ENCODE measurements at regions not wholly inside any gene's neighbourhood (a gene's known extent, or its start where the extent isn't known, plus 50 kb on each side); places are given as distances from the start of the nearest gene placed in this dataset.

- POLR2A ChIA-PET, result no interaction called here
- Histone ChIP-seq H3K27ac (ENCODE audit: extremely low read depth, low read depth, low read length) (no peak overlapping the region), H3K4me1 (ENCODE audit: control insufficient read depth, insufficient read depth, low read length) (no peaks in the 10 kb centered on the region), H3K36me3 (ENCODE audit: control insufficient read depth in 2 of 2, insufficient read depth in 1 of 2, low read length in 2 of 2) (no peaks in the 10 kb centered on the region), H3K4me3 (ENCODE audit: low read depth, low read length) (no peak overlapping the region), H3K9me3 (ENCODE audit: control insufficient read depth, insufficient read depth, low read depth, low read length) (no peaks in the 10 kb centered on the region)
- CTCF ChIA-PET, result interaction anchor here (0.7 to 0.9 kb wide), 3 partner anchors 10 to 552 kb away, joined by 3 read pairs; no protein-coding TSS in a partner anchor
- TF ChIP-seq ZBTB1 (tag by site-specific recombination; IDR thresholded peaks at IDR 0.05) (no peak), BCL11B (tag by site-specific recombination; IDR thresholded peaks at IDR 0.05; ENCODE audit: low read depth) (no peak), ZNF558 (tag by site-specific recombination; IDR thresholded peaks at IDR 0.05) (no peak), ZNF133 (tag by site-specific recombination; IDR thresholded peaks at IDR 0.05) (no peak), ATF2 (tag by site-specific recombination; IDR thresholded peaks at IDR 0.05; ENCODE audit: low read depth) (0 out of 2 replicates have a peak, but pooled peaks have one; percentile 30), ZNF585B (tag by site-specific recombination; IDR thresholded peaks at IDR 0.05) (no peak), ZNF146 (tag by site-specific recombination; IDR thresholded peaks at IDR 0.05) (no peak)
- TF ChIP-seq, protein P1, sequence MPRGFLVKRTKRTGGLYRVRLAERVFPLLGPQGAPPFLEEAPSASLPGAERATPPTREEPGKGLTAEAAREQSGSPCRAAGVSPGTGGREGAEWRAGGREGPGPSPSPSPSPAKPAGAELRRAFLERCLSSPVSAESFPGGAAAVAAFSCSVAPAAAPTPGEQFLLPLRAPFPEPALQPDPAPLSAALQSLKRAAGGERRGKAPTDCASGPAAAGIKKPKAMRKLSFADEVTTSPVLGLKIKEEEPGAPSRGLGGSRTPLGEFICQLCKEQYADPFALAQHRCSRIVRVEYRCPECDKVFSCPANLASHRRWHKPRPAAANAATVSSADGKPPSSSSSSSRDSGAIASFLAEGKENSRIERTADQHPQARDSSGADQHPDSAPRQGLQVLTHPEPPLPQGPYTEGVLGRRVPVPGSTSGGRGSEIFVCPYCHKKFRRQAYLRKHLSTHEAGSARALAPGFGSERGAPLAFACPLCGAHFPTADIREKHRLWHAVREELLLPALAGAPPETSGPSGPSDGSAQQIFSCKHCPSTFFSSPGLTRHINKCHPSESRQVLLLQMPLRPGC (tag by site-specific recombination; IDR thresholded peaks at IDR 0.05), result no peak
Measured at GRCh38 chr16:55988013-55988412, 112.8 kb upstream of the CES5A start.

DNA sequence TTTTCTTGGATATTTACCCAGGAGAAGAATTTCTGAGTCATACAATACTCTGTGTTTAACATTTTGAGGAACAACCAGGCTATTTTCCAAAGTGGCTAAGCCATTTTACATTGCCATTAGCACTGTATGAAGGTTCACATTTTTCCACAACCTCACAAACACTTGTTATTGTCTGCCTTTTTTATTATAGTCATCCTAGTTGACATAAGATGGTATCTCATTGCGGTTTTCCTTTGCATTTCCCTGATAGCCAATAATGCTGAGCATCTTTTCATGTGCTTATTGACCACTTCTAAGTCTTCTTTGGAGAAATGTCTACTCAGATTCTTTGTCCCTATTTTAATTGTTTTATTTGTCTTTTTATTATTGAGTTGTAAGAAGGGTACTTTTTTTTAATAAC, 107.4 kb upstream of the CES5A start:
- Histone ChIP-seq H3K27ac (ENCODE audit: extremely low read depth, low read depth, low read length) (no peak overlapping the region), H3K4me3 (ENCODE audit: low read depth, low read length) (no peak overlapping the region), H3K36me3 (ENCODE audit: control insufficient read depth in 2 of 2, insufficient read depth in 1 of 2, low read length in 2 of 2) (no peaks in the 10 kb centered on the region), H3K9me3 (ENCODE audit: control insufficient read depth, insufficient read depth, low read depth, low read length) (no peaks in the 10 kb centered on the region), H3K4me1 (ENCODE audit: control insufficient read depth, insufficient read depth, low read length) (no peaks in the 10 kb centered on the region)
- CTCF ChIA-PET, result interaction anchor here (1.0 kb wide), 1 partner anchor 58 kb away, joined by 3 read pairs; no protein-coding TSS in a partner anchor
- TF ChIP-seq ZNF133 (tag by site-specific recombination; IDR thresholded peaks at IDR 0.05), result no peak
- TF ChIP-seq FEZF1 (tag by site-specific recombination; IDR thresholded peaks at IDR 0.05), result 0 out of 2 replicates have a peak, but pooled peaks have one; percentile 15
- POLR2A ChIA-PET, result no interaction called here

GRCh38 chr16:55981557-55981956, 106.4 kb upstream of the CES5A start:
- Histone ChIP-seq H3K9me3 (ENCODE audit: control insufficient read depth, insufficient read depth, low read depth, low read length) (no peaks in the 10 kb centered on the region), H3K27ac (ENCODE audit: extremely low read depth, low read depth, low read length) (no peak overlapping the region), H3K4me1 (ENCODE audit: control insufficient read depth, insufficient read depth, low read length) (no peaks in the 10 kb centered on the region), H3K4me3 (ENCODE audit: low read depth, low read length) (no peak overlapping the region), H3K36me3 (ENCODE audit: control insufficient read depth in 2 of 2, insufficient read depth in 1 of 2, low read length in 2 of 2) (no peaks in the 10 kb centered on the region)
- CTCF ChIA-PET, result interaction anchor here (1.0 kb wide), 1 partner anchor 59 kb away, joined by 3 read pairs; no protein-coding TSS in a partner anchor
- TF ChIP-seq, protein P2, sequence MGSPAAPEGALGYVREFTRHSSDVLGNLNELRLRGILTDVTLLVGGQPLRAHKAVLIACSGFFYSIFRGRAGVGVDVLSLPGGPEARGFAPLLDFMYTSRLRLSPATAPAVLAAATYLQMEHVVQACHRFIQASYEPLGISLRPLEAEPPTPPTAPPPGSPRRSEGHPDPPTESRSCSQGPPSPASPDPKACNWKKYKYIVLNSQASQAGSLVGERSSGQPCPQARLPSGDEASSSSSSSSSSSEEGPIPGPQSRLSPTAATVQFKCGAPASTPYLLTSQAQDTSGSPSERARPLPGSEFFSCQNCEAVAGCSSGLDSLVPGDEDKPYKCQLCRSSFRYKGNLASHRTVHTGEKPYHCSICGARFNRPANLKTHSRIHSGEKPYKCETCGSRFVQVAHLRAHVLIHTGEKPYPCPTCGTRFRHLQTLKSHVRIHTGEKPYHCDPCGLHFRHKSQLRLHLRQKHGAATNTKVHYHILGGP (tag by site-specific recombination; IDR thresholded peaks at IDR 0.05), result peak; percentile 50; the same call in 1 of the 2 replicates
- no peak for TF ChIP-seq TRIM28 (IDR thresholded peaks at IDR 0.05; ENCODE audit: borderline replicate concordance, low read length)
- POLR2A ChIA-PET, result no interaction called here

DNA sequence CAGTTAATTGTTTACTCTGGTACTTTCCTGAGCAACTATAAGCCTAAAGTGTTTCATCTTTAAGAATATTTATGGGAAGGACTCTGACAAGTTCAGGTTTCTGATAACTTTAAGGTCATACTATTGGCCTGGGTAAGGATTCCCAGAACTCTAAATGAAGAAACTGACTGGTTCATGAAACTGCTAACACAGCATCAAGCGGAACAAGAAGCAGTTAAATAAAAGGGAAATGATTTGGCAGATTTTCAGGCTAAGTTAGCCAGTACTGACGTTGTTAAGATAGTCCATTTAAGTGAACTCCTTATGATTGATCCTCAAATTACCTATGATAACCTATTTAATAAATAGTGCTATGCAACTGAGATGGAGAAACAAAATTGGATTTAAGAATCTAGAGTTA, 101.6 kb upstream of the CES5A start:
- Histone ChIP-seq H3K4me1 (ENCODE audit: control insufficient read depth, insufficient read depth, low read length) (no peaks in the 10 kb centered on the region), H3K27ac (ENCODE audit: extremely low read depth, low read depth, low read length) (no peak overlapping the region), H3K4me3 (ENCODE audit: low read depth, low read length) (no peak overlapping the region), H3K36me3 (ENCODE audit: control insufficient read depth in 2 of 2, insufficient read depth in 1 of 2, low read length in 2 of 2) (no peaks in the 10 kb centered on the region), H3K9me3 (ENCODE audit: control insufficient read depth, insufficient read depth, low read depth, low read length) (no peaks in the 10 kb centered on the region)
- ChIA-PET POLR2A (no interaction called here), CTCF (no interaction called here)
- TF ChIP-seq, protein P3, sequence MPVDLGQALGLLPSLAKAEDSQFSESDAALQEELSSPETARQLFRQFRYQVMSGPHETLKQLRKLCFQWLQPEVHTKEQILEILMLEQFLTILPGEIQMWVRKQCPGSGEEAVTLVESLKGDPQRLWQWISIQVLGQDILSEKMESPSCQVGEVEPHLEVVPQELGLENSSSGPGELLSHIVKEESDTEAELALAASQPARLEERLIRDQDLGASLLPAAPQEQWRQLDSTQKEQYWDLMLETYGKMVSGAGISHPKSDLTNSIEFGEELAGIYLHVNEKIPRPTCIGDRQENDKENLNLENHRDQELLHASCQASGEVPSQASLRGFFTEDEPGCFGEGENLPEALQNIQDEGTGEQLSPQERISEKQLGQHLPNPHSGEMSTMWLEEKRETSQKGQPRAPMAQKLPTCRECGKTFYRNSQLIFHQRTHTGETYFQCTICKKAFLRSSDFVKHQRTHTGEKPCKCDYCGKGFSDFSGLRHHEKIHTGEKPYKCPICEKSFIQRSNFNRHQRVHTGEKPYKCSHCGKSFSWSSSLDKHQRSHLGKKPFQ (tag by site-specific recombination; IDR thresholded peaks at IDR 0.05), result no peak
- TF ChIP-seq ZNF548 (tag by site-specific recombination; IDR thresholded peaks at IDR 0.05), result no peak
- no peak for TF ChIP-seq ZNF175 (tag by site-specific recombination; IDR thresholded peaks at IDR 0.05)
- TF ChIP-seq ZNF239 (tag by site-specific recombination; IDR thresholded peaks at IDR 0.05), result no peak
- TF ChIP-seq ZNF629 (tag by site-specific recombination; IDR thresholded peaks at IDR 0.05), result no peak
- TF ChIP-seq ZNF366 (tag by site-specific recombination; conservative IDR thresholded peaks at IDR 0.05), result no peak
- no peak for TF ChIP-seq REST (tag by site-specific recombination; IDR thresholded peaks at IDR 0.05)
- no peak for TF ChIP-seq ZNF792 (tag by site-specific recombination; IDR thresholded peaks at IDR 0.05)
